KMS-11 (cell line): ENCODE measurements at regions not wholly inside any gene's neighbourhood (a gene's known extent, or its start where the extent isn't known, plus 50 kb on each side); places are given as distances from the start of the nearest gene placed in this dataset.

ENCODE experiments used
- H2AFZ ChIP-seq: fragments of 200-600 bp; sonication (generic); 2 replicates; pipeline ENCODE4 v1.6.1; 2016; ENCODE audit warnings: antibody characterized with exemption, mixed run types, low read depth
- H3K27ac ChIP-seq: fragments of 200-600 bp; sonication (generic); 2 replicates; pipeline ENCODE4 v1.6.1; 2016; ENCODE audit warnings: mild to moderate bottlenecking, mixed run types
- H3K27me3 ChIP-seq: fragments of 200-600 bp; sonication (generic); 2 replicates; pipeline ENCODE4 v1.6.1; 2017; ENCODE audit warnings: mild to moderate bottlenecking, low read depth, mixed run types, moderate library complexity; ENCODE audit not compliant: insufficient read depth
- H3K36me3 ChIP-seq: fragments of 200-600 bp; sonication (generic); 2 replicates; pipeline ENCODE4 v1.6.1; 2017; ENCODE audit warnings: mild to moderate bottlenecking, mixed run types; ENCODE audit not compliant: insufficient read depth
- H3K4me1 ChIP-seq: fragments of 200-600 bp; sonication (generic); 2 replicates; pipeline ENCODE4 v1.6.1; 2016; ENCODE audit warnings: mild to moderate bottlenecking, low read depth, mixed run types; ENCODE audit not compliant: poor library complexity, severe bottlenecking
- H3K4me2 ChIP-seq: fragments of 200-600 bp; sonication (generic); 2 replicates; pipeline ENCODE4 v1.7.0; 2016; ENCODE audit warnings: mild to moderate bottlenecking, mixed run types
- H3K4me3 ChIP-seq: fragments of 200-600 bp; sonication (generic); IDR thresholded peaks from 2 replicates; pipeline ENCODE4 v1.6.1; 2017; ENCODE audit warnings: low read depth, low read length, mixed read lengths; ENCODE audit not compliant: insufficient read depth
- H3K79me2 ChIP-seq: fragments of 200-600 bp; sonication (generic); 2 replicates; pipeline ENCODE4 v1.6.1; 2016; ENCODE audit warnings: low read depth, mixed run types; ENCODE audit not compliant: insufficient read depth
- H3K9ac ChIP-seq: fragments of 200-600 bp; sonication (generic); 2 replicates; pipeline ENCODE4 v1.6.1; 2016; ENCODE audit warnings: mild to moderate bottlenecking, mixed run types
- H4K20me1 ChIP-seq: fragments of 200-600 bp; sonication (generic); 2 replicates; pipeline ENCODE4 v1.6.1; 2016; ENCODE audit warnings: mild to moderate bottlenecking, mixed run types; ENCODE audit not compliant: insufficient read depth
- TF ChIP-seq, protein P1 (sequence below): fragments of 200-600 bp; sonication (generic); conservative IDR thresholded peaks from 2 replicates; pipeline ENCODE4 v1.6.1; 2017; ENCODE audit warnings: low read depth, mild to moderate bottlenecking, antibody characterized with exemption, low read length, moderate library complexity, mixed read lengths

DNA sequence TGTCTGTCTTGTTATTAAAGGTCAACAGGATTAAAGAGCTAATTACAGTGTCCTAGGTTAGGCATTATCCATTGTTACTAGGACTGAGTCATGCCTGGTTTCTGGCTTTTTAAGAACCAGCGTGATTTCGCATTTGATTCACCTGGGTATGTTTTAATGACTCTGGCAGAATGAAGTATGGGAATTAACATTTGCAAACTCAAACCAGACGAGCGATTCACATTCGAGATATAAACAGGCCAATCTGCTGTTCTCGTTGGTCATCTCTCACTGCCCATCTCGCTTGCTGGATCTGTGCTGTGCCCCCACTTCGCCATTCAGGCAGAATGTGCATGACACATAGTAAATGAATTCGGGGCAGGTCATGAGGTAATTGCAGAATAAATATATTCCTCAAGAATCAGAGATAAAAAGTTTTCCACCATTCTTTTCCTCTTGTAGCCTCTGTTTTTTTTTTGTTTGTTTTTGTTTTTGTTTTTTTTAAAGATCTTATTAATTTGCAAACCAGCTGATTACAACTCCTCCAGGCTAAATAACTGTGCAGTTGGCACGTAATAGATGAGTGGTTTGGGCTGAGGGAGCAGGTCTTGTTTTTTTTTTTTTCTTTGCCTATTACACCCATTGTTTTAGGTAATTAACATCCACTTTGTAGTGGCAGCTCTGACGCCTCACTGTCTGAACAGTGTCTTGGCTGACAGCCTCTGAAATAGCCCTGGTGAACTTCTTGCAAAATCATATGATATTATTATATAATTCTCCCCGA, 313.5 kb upstream of the MSX2 start:
- H2AFZ ChIP-seq, result no peak overlapping the region

DNA sequence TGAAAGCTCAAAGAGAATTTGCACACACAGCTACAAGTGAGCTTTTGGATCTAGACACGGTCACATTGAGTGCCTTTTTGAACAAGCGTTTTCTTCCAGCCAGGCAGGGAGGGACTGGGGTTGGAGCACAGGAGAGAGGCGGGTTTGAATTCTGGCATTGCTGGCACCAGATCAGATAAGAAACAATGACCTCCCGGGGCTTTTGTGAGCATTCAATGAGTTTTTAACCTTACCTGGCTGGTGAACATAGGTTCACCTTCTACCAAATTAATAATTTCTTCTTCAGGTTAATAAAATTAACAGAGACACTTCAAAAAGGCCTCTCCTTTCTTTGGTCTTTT, 312.9 kb upstream of the MSX2 start:
- Histone ChIP-seq H4K20me1 (no peaks in the 10 kb centered on the region), H3K27ac (no peak overlapping the region), H3K27me3 (no peaks in the 10 kb centered on the region), H2AFZ (no peak overlapping the region), H3K4me2 (no peak overlapping the region), H3K9ac (no peak overlapping the region), H3K4me3 (no peak overlapping the region), H3K4me1 (no peaks in the 10 kb centered on the region), H3K79me2 (no peaks in the 10 kb centered on the region), H3K36me3 (no peaks in the 10 kb centered on the region)
- TF ChIP-seq, protein P1, sequence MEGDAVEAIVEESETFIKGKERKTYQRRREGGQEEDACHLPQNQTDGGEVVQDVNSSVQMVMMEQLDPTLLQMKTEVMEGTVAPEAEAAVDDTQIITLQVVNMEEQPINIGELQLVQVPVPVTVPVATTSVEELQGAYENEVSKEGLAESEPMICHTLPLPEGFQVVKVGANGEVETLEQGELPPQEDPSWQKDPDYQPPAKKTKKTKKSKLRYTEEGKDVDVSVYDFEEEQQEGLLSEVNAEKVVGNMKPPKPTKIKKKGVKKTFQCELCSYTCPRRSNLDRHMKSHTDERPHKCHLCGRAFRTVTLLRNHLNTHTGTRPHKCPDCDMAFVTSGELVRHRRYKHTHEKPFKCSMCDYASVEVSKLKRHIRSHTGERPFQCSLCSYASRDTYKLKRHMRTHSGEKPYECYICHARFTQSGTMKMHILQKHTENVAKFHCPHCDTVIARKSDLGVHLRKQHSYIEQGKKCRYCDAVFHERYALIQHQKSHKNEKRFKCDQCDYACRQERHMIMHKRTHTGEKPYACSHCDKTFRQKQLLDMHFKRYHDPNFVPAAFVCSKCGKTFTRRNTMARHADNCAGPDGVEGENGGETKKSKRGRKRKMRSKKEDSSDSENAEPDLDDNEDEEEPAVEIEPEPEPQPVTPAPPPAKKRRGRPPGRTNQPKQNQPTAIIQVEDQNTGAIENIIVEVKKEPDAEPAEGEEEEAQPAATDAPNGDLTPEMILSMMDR, result no peak

More for the DNA sequence above, 313.5 kb upstream of the MSX2 start:
- Histone ChIP-seq H3K27ac (no peak overlapping the region), H4K20me1 (no peaks in the 10 kb centered on the region), H3K4me3 (no peak overlapping the region), H3K4me2 (no peak overlapping the region), H3K9ac (no peak overlapping the region), H3K36me3 (no peaks in the 10 kb centered on the region), H3K4me1 (no peaks in the 10 kb centered on the region), H3K79me2 (no peaks in the 10 kb centered on the region), H3K27me3 (no peaks in the 10 kb centered on the region)
- TF ChIP-seq, protein P1, result no peak

DNA sequence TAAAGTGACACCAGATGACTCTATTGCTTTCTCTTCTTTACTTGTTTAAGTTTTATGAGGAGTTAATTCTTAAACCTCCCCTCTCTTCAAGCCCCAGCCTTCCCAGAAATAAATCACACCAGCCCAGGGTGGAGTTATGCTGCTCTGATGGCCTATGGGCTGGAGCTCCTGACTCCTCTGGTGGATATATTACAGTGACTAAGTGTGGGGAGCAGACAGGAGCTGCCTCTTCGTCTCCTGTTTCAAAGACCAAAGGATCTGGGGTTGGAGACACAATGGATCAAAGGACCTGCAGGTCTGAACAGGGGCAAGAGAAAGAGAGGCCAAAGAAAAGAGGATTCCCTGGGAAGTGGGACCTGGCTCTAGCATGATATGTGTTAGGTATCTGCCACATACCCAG, 312.0 kb upstream of the MSX2 start:
- Histone ChIP-seq H2AFZ (no peak overlapping the region), H3K36me3 (no peaks in the 10 kb centered on the region), H4K20me1 (no peaks in the 10 kb centered on the region), H3K27me3 (no peaks in the 10 kb centered on the region), H3K9ac (no peak overlapping the region), H3K4me1 (no peaks in the 10 kb centered on the region), H3K4me3 (no peak overlapping the region), H3K79me2 (no peaks in the 10 kb centered on the region), H3K4me2 (no peak overlapping the region), H3K27ac (no peak overlapping the region)
- TF ChIP-seq, protein P1, result no peak

DNA sequence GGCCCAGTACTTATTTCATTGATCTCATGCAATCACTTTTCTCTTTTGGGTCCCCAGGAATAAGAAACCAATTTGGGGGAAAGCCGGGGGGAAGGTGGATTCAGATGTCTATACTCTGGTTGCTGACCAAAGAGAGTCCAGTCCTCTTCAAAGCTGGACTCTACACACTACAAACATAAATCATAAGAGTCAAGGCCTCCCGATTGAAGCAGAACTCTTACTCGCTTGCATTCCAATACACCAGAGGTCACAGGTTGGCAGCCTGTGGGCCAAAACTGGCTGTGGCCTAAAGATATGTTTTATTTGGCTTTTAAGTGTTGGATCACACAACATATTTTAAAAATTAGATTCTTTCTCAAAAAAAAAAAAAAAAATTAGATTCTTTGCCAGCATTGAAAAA, 311.4 kb upstream of the MSX2 start:
- Histone ChIP-seq H3K4me2 (no peak overlapping the region), H3K79me2 (no peaks in the 10 kb centered on the region), H3K4me1 (no peaks in the 10 kb centered on the region), H3K27ac (no peak overlapping the region), H3K4me3 (no peak overlapping the region), H3K9ac (no peak overlapping the region), H3K36me3 (no peaks in the 10 kb centered on the region), H3K27me3 (no peaks in the 10 kb centered on the region), H4K20me1 (no peaks in the 10 kb centered on the region), H2AFZ (no peak overlapping the region)
- TF ChIP-seq, protein P1, result no peak
